NCI-H2171 (cell line): ENCODE measurements at regions not wholly inside any gene's neighbourhood (a gene's known extent, or its start where the extent isn't known, plus 50 kb on each side); places are given as distances from the start of the nearest gene placed in this dataset.
"Not testable (repeated sequence)": the region's sequence is repeated elsewhere in the genome, so short reads cannot be mapped to it uniquely, and the experiment has no call there.

Source experiments
- DNase-seq: peaks from one replicate; lab custom pipeline; 2025; lab: John Stamatoyannopoulos, UW

DNA sequence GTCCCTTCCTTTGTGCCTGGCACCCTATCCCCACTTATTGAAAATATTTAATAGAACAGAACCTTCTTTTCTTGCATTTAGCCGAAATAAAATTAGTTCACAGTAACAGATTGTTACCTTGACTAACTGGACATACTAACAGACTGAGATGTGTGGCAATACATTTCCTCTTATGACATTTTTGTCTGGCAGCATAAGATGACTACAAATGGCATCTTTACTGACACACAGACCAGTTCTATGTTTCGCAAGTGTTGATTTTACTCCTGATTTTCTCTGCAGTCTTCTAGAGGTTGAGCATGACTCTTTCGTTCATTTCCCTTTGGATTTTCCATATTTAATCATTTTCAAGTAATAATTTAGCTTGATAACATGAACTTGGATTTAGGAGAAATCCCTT lies 474.6 kb downstream of the CBLN4 start:
- no peak for DNase-seq

DNA sequence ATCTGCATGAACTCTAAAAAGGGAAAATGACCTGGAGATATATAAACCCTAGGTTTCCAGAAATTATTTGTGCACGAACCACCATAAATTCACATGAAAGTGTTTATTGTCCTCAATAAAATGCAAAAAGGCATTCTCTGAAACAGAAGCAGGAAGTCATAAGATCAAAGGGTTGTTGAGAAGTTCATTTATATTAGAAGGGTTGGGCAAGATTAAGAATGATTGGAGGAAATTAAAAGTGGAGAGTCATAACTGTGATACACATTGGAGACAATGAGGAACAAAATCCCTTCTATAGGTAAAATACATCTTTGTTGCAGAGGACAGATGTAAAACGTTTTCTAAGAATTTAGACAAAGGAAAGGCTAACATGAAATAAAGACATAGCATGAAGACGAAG lies 476.8 kb downstream of the CBLN4 start:
- DNase-seq, result no peak

DNA sequence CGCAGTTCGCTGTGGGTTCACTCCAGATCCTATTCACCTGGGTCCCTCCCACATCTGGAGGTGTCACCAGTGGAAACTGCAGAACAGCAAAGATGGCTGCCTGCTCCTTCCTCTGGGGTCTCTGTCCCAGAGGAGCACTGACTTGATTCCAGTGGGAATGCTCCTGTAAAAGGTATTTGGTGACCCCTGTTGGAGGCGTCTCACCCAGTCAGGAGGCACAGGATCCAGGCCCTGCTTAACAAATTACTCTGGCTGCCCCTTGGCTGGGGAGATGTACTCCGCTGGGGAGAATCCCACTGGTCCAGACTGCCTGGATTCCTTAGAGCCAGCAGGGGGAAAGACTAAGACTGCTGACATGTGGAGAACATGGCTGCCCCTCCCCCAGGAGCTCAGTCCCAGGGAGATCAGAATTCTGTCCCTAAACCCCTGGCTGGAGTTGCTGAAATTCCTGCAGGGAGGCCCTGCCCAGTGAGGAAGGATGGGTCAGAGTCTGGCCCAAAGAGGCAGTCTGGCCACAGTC lies 483.0 kb downstream of the CBLN4 start:
- DNase-seq, result no peak

DNA sequence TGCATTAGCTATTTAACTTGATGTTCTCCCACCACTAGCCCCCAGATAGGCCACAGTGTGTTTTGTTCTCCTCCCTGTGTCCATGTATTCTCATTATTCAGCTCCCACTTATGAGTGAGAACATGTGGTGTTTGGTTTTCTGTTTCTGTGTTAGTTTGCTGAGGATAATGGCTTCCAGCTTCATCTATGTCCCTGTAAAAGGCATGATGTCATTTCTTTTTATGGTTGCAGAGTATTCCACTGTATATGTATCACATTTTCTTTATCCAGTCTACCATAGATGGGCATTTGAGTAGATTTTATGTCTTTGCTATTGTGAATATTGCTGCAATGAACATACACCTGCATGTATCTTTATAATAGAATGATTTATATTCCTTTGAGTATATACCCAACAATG lies 487.7 kb downstream of the CBLN4 start:
- not testable (repeated sequence) for DNase-seq

DNA sequence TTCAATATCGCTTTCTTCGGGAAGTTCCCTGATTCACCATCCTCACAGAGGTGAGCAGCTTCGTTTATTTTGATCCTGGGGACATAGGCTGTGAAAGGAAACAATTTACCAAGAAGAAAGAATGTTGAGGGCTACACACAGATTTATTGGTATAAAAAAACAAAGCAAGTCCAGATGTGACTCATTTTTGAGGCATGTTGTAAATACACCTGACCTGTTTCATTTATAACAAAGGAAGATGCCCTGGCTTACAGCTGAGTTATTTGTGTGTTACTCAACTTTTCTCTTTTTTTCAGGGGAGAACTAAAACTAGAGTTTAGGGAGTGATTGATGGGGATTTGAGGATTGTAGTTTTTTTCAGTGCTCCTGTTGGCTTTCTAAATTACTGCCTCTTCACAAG lies 489.5 kb downstream of the CBLN4 start:
- DNase-seq, result no peak

DNA sequence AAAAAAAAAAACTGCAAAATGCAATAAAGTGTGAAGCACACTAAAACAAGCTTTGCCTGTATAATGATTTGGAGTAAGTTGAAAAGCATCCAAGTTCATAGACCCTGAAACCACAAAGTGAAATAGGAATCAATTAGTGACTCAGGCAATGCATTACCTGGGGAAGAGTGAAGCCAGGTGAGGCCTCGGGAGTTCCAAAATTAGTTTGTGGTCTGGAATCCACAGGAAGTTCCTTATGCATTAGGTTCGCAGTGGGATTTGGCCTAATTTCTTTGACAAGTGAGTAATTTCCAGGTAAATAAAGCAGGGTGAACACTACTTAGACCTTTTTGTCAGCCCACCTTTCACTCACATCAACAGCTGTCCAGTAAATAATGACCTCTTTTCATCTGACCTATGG lies 490.8 kb downstream of the CBLN4 start:
- no peak for DNase-seq

DNA sequence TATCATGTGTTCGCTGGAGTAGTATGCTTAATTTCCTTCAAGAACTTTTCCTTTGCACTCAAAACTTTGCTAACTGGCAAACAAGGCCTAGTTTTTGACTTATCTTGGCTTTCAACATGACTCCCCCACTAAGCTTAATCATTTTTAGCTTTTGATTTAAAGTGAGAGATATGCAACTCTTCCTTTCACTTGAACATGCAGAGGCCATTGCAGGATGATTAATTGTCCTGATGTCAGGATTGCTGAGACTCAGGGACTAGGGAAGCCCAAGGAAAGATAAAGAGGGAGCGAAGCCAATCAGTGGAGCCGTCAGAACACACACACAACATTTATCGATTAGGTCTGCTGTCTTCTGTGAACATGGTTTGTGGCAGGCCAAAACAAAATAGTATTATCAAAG lies 491.4 kb downstream of the CBLN4 start:
- DNase-seq, result no peak

DNA sequence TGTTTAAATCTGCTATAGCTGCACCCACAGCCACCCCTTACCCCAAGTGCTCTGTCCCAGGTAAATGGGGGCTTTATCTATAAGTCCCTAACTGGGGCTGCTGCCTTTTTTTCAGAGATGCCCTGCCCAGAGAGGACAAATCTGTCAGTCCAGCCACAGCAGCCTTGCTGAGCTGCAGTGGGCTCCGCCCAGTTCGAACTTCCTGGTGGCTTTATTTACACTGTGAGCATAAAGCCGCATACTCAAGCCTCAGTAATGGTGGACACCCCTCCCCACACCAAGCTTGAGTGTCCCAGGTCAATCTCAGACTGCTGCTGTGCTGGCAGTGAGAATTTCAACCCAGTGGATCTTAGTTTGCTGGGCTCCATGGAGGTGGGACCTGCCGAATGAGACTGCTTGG lies 505.2 kb downstream of the CBLN4 start:
- DNase-seq, result no peak

DNA sequence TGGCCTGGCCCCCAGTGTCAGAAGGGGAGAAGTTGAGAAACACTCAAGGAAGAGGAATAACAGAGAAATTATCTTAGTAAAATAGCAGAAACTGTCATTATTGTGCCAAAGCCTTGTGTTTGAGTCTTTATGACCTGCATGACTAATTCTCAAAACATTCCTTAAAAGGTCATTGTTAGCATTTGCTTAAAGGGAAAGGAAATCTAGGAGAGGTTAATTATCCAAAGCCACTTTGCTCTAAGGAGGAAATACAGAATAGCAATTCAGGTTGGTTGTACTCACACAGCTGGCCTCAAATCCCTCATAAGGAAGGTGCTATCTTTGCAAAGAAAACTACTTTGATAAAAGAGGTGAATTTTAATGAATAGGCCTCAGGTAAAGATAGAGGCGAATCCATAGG lies 516.7 kb downstream of the CBLN4 start:
- DNase-seq, result no peak

DNA sequence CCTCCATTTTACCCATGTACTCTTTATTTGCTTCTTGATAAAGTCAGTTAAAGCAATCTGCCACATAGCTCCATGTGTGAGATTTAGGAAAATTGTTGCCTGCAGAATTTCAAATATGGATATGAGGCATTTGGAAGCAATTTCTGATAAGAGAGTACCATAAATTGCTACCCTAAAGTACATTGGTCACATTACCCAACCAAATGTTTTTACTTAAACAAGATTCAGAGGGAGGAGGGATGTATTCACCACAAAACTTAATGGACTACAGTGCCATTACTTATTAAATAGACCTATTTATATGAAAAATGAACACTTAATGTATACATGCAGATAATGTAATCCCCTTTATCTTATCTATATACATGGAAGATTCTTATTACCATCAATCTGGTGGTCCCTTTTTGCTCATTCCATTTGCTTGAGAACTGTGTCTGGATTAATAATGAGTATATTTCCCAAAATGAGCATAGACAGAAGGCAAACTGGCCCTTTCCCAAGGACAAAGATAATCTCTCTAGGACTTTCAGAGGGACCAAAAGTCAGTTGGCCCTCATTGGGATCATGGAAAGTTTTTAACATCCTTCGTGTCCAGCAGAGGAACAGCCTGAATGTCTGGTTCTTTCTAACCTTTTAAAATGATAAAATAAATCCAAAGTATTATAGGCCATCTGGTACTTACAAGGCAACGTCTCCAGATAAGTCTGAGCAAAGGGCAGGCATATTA lies 526.4 kb downstream of the CBLN4 start:
- DNase-seq, result no peak

DNA sequence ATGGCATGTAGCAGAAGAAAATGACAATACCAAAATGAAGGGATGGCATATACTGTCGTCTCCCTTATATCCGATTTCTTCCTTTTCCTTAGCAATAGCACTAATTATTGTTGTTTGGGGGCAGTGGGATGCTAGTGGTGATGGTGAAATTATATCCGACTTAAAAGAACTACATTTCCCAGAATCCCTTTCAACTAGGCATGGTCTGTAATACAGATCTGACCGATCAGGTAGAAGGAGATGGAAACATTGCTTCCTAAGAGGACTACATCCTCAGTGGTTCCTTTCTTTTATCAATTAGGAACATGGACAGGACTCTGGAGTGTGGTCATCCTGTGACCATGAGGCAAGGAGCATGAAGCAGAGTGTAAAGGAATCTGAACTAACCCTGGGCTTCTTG lies 532.6 kb downstream of the CBLN4 start:
- DNase-seq, result no peak

DNA sequence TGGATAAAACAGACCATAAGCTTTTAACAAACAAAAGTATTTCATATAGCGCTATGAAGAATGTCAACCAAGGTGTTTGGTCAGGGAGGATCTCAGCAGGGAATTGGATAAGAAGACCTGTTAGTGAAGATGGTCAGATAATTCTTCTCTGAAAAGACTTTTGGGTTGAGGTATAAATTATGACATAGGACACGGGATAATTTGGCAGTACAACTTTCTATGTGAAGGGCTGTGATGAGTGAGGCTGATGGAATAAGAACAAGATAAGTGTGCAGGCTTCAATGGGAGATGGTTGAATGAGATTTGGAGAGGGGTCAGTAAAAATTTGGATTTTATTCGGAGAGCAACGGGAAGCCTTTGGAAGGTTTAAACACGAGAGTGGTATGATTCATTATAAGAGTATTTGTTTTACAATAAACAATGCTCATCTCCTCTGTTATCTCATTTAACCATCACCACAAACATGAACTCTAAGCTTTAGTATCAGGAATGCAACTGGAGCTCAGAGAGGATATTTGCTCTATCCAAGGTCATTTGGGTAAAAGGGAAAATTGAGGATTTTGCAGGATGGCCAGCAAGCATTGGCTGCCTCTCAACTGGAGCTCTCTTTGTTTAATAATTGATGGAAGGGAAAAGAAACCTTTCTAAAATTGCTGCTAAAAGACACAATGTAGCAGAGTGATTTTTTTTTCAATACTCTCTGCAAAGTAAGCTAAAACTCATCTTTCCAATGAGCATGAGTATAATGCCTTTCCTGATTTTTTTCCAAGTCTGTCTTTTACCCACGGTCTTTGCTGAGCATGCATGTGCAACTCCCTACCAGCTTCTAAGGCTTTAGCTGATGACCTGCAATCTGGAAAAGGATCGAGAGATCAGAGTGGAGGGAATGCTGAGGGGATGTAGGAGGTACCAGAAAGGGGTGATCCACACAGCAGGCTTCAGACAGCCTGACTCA lies 534.0 kb downstream of the CBLN4 start:
- DNase-seq, result no peak

DNA sequence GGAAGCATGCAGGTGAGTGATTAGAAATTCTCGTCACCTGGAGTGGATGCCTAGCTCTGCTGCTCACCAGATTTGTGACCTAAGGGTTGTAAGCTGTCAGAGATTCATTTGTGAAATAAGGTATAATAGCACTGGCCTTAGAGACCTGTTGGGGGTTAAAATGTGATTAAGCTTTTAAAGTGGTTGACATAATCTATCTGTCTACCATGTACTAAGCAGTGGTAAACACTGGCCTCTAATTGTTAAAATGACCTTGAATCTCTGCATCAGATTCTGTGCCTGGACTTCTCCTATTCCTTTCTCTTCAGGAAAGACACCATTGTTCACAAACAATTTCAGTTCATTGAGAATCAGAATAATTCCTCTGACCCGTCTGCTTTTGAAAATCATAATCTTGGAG lies 536.2 kb downstream of the CBLN4 start:
- no peak for DNase-seq

DNA sequence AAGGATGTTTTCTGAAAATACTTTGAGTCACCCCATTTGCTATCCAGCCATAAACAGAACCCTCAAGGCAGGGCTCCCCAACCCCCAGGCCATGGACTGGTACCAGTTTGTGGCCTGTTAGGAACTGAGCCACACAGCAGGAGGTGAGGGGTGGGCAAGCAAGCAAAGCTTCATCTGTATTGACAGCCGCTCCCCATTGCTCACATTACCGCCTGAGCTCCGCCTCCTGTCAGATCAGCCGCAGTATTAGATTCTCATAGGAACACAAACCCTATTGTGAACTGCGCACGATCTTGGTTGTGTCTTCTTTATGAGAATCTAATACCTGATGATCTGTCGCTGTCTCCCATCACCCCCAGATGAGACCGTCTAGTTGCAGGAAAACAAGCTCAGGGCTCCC lies 543.8 kb downstream of the CBLN4 start:
- no peak for DNase-seq

DNA sequence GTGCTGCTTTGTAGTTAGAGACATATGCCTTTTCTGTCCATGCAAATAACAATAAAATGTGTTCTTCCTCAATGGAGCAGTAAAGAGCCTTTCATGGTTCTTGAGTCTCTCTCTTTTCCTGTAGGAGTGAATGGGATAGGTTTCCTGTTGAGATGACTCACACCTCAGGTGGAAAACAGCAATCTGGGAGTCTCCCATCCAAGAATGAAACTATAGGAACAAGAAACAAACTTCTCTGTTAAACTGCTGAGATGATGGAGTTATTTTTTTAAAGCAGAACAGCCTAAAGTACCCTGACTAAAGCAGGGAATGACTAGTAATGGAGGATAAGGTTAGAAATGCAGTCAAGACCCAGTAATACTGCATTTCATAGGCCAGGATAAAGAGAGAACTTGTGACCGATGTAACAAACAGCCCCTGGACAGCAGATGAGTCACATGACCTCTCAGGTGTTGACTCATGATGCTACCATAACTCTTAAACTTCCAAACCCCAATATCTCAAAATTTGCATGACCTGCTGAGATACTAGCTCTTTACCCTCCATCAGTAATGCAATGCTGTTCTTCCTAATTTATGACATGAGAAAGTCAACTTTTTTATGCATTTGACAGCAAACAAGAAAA lies 548.9 kb downstream of the CBLN4 start:
- no peak for DNase-seq

DNA sequence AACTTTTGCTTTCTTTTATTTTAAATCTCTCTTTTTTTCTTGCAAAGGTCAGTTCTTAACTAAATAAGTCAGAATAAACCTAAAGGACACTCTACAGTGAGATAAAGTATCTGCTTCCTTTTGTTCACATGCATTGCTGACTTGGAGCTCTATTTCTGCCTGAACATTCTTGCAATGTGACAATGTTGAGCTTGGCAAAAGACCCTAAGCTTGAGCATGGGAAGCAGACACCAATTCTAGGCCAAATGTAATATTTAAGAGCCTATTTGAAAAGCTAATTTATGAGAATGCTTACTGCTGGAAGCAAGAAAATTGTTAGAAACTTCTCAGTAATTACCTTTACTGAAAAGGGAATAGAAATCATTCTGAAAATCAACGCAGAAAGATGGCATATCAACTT lies 556.2 kb downstream of the CBLN4 start:
- no peak for DNase-seq

DNA sequence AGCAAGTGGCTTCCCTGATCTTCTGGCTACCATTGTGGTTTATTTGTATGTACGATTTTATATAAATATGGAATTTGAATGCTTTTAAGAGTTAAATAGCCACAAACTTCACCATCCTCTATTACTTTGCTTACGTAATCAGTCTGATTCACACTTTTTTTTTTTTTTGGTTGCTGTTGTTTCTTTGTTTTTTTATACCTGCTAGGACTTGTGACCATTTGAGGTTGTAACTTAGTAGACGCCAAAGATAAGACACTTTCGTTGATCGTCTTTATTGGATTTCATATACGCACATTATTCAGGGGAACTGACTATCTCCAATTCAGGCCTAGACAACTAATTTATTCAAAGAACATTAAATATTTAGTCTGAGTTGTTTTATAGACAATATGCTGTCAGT lies 559.0 kb downstream of the CBLN4 start:
- DNase-seq, result no peak

DNA sequence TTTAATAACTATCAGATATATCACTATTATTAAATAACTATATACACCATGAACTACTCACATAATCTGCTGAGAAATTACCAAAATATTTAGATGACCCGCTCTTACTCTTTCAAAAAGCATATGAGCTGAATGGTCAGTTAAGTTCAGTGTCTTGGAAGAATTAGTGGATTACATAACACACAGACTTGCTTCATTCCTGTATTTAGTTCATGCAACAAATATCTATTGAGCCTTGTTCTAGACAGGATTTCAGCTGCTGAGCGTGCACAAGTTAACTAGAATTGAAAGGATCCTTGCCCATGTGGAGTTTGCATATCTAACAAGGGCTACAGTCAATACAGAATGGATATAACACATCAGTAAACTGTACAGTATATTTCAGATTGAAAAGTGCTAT lies 566.2 kb downstream of the CBLN4 start:
- no peak for DNase-seq

DNA sequence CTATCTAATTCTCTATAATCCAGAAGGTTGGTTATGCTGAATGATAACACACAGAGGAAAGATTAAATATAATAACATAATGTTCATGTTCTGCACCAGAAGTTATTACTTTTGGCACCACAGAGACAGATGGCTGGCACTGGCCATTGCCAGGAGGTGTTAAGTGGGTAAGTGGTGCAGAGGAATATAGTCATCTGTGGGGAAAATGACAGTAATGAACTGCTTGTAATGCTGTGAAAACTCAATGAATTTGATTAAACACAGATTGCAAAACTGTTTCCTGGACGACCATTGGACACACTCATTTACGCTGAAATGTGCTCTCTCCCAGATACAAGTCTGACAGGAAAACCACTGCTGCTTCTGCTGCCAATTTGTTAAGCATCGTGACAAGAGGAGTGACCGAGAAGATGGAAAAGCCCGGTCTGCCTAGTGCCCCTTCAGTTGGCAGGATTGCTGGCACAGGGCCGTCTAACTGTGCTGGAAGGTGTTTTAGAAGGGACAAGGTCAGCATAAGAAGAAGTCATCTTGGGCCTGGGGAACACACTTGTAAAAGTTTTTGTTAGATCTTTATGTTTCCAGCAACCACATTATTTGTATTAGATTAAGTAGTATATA lies 567.4 kb downstream of the CBLN4 start:
- no peak for DNase-seq

DNA sequence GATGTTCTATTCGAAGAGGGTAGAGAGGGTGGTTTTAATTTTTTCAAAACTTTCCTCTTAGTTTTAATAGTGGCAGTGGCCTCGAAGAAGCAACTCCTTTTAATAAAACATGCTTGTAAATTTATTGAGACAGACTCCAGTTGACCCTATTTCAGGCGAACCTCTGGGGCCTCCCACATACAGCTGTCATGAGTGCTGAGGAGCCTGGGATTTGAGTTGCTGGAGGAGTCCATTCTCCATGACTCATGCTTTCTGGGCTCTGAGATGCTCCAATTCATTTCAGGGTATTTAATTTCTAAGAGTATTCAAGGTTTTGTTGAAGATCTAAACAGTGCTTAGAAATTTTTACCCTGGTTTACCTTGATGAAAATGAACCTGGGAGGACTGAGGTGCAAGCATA lies 580.4 kb downstream of the CBLN4 start:
- DNase-seq, result no peak

DNA sequence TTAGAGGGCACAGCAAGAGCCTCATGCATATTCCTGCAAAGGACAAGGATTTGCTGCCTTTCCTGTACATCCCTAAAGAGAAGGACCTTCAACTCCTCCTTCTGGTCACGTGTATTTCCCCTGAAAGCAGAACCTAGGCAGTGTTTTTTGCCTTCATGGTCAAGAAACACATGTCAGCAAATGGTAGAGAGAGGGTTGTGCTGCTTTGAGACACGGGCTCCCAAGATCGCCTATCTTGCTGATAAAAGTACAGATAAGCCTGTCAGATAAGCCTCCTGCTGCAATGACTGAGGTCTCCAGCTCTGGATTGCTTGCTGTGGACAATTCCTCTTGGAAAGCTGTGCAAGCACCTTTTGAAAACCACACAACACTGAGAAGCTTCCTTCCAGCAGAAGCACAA lies 580.8 kb downstream of the CBLN4 start:
- DNase-seq, result no peak

DNA sequence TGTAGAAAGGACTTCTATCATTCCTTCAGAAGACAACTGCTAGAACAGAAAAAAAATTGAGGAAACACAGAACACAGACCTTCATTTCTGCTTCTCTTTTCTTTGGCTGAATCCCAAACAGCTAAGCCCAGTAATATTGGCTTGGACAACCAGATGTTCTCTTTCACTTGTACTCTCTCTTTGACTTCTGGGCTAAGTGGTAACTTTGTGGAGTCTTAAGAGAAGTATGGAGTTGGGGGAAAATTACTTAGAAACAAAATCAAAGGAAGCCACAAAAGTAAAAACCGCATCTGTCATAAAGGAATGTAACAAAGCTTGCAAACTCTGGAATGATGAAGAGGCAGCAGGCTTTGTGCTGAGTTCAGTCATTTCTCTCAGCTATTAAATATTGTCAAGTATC lies 587.5 kb downstream of the CBLN4 start:
- DNase-seq, result no peak
